ENCODE measurements at regions not wholly inside any gene's neighbourhood (a gene's known extent, or its start where the extent isn't known, plus 50 kb on each side); places are given as distances from the start of the nearest gene placed in this dataset.

GRCh38 chr21:16879479-16879878, 633.4 kb upstream of the CXADR start:
- H3K4me3 ChIP-seq (ENCODE audit: low read depth, low read length) = no peak overlapping the region
- DNase-seq (ENCODE audit: low read depth) = no peak
- TF ChIP-seq, protein P1, sequence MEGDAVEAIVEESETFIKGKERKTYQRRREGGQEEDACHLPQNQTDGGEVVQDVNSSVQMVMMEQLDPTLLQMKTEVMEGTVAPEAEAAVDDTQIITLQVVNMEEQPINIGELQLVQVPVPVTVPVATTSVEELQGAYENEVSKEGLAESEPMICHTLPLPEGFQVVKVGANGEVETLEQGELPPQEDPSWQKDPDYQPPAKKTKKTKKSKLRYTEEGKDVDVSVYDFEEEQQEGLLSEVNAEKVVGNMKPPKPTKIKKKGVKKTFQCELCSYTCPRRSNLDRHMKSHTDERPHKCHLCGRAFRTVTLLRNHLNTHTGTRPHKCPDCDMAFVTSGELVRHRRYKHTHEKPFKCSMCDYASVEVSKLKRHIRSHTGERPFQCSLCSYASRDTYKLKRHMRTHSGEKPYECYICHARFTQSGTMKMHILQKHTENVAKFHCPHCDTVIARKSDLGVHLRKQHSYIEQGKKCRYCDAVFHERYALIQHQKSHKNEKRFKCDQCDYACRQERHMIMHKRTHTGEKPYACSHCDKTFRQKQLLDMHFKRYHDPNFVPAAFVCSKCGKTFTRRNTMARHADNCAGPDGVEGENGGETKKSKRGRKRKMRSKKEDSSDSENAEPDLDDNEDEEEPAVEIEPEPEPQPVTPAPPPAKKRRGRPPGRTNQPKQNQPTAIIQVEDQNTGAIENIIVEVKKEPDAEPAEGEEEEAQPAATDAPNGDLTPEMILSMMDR (IDR thresholded peaks at IDR 0.05; ENCODE audit: insufficient read depth, low read length) = no peak

DNA sequence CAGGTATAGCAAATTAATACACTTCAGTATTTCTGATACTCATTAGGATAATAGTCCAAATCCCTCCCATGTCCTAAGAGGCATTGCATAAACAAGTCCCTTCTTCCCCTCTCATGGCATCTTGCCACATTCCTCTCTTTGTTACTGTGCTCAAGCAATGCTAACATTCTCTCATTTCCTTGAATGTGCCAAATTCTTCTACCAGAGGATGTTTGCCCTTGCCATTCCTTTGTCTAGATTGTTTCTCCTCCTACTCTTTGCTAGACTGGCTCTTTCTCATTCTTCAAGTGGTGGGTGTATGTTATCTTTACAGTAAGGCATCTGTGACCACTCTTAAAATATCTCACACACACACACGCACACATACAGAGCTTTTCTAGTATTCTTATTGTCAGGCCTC, 621.0 kb upstream of the CXADR start:
- peak; percentile 79 for DNase-seq (ENCODE audit: low read depth)
- TF ChIP-seq, protein P1 (IDR thresholded peaks at IDR 0.05; ENCODE audit: insufficient read depth, low read length) = no peak

DNA sequence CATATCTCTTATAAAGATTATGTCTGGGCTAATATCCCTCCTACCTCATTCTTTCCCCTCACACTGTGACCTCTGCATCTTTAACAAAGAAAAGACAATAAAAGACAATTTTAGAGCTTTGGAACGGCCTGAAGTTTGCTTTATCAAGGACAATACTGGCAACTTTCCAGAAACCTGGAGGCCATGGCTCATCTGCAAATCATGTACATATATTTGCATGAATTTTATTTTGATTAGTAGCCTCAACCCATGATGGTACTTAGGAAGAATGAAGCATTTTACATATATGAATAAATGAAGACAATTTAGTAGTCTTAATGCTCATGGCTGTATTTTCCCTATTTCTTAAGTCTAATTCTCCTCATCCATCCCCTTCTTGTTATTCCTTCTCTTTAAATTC, 612.2 kb upstream of the CXADR start:
- DNase-seq (ENCODE audit: low read depth) = no peak
- TF ChIP-seq, protein P1 (IDR thresholded peaks at IDR 0.05; ENCODE audit: insufficient read depth, low read length) = no peak
- H3K4me3 ChIP-seq (ENCODE audit: low read depth, low read length) = no peak overlapping the region

More for the DNA sequence above, 621.0 kb upstream of the CXADR start:
- no peak overlapping the region for H3K4me3 ChIP-seq (ENCODE audit: low read depth, low read length)

DNA sequence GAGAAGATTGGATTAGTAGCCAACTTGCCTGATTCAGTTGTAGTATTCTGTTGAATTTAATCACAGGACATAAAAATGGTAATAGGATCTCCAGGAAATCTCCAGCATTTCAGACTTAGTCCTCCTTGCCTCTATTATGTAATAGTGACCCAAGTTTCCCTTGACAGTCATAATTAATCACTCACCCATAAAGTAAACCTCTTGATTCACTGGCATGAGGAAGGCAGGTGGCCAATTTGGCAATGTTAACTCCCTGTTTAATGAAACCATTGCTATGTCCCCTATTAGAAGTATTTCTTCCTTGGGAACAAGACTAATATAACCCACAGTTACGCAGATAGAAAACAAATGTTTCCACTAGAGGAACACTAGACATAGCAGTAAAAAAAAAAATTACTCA, 604.8 kb upstream of the CXADR start:
- peak; percentile 30 for DNase-seq (ENCODE audit: low read depth)
- TF ChIP-seq, protein P1 (IDR thresholded peaks at IDR 0.05; ENCODE audit: insufficient read depth, low read length) = no peak
- no peak overlapping the region for H3K4me3 ChIP-seq (ENCODE audit: low read depth, low read length)

GRCh38 chr21:16910435-16911165, 602.2 kb upstream of the CXADR start:
- H3K4me3 ChIP-seq (ENCODE audit: low read depth, low read length) = no peak overlapping the region
- TF ChIP-seq, protein P1 (IDR thresholded peaks at IDR 0.05; ENCODE audit: insufficient read depth, low read length) = no peak
- DNase-seq (ENCODE audit: low read depth) = no peak

GRCh38 chr21:16911166-16911607, 601.7 kb upstream of the CXADR start:
- TF ChIP-seq, protein P1 (IDR thresholded peaks at IDR 0.05; ENCODE audit: insufficient read depth, low read length) = no peak

GRCh38 chr21:16912075-16912474, 600.8 kb upstream of the CXADR start:
- H3K4me3 ChIP-seq (ENCODE audit: low read depth, low read length) = no peak overlapping the region
- DNase-seq (ENCODE audit: low read depth) = peak; percentile 52
- TF ChIP-seq, protein P1 (IDR thresholded peaks at IDR 0.05; ENCODE audit: insufficient read depth, low read length) = no peak

More at GRCh38 chr21:16911166-16911607, 601.7 kb upstream of the CXADR start:
- DNase-seq (ENCODE audit: low read depth) = no peak
- no peak overlapping the region for H3K4me3 ChIP-seq (ENCODE audit: low read depth, low read length)
